ENCODE measurements at regions not wholly inside any gene's neighbourhood (a gene's known extent, or its start where the extent isn't known, plus 50 kb on each side); places are given as distances from the start of the nearest gene placed in this dataset.

DNA sequence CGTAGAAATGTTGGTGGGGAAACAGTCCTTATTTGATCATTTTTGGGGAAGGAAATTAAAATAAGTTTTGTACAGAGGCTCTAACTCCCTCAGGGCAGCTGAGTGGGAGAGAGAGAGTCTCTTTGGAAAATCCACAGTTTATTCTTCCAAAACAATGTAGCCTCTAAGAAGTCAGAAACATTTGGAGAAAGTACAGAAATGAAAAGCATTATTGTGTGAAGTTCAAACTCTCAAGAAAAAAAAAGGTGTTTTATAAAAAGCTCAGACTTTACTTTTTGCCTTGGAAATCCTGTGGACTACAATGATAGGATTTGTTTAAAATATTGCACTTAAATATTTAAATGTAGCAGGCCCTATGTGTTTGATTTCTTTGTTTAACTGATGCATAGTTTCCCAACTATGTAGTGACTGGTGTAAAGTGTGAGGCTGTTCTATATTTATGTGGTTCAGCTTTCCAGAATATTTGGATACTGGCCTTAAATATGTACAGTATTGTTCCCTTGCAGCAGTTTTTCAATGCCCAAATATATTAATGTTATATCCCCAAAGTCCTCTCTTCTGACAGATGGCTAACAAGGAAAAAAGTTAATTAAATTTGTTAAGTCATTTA is 82.0 kb upstream of the OTOGL start:
- TF ChIP-seq RAD21 (IDR thresholded peaks at IDR 0.05 in 1 of 2, conservative IDR thresholded peaks at IDR 0.05 in 1 of 2; ENCODE audit: low read depth in 2 of 2, low read length in 2 of 2) (no peak), PHF8 (conservative IDR thresholded peaks at IDR 0.05; ENCODE audit: low read depth, low read length) (no peak), POLR2AphosphoS5 (IDR thresholded peaks at IDR 0.05; ENCODE audit: low read depth, low read length) (no peak), RNF2 (IDR thresholded peaks at IDR 0.05; ENCODE audit: borderline replicate concordance, low read depth, low read length, missing control alignments, poor library complexity, severe bottlenecking) (no peak), ASH2L (IDR thresholded peaks at IDR 0.05; ENCODE audit: low read length) (no peak), HDAC2 (IDR thresholded peaks at IDR 0.05; ENCODE audit: borderline replicate concordance in 1 of 2, low read depth in 2 of 2, low read length in 2 of 2) (no peak)
- TF ChIP-seq, protein P1, sequence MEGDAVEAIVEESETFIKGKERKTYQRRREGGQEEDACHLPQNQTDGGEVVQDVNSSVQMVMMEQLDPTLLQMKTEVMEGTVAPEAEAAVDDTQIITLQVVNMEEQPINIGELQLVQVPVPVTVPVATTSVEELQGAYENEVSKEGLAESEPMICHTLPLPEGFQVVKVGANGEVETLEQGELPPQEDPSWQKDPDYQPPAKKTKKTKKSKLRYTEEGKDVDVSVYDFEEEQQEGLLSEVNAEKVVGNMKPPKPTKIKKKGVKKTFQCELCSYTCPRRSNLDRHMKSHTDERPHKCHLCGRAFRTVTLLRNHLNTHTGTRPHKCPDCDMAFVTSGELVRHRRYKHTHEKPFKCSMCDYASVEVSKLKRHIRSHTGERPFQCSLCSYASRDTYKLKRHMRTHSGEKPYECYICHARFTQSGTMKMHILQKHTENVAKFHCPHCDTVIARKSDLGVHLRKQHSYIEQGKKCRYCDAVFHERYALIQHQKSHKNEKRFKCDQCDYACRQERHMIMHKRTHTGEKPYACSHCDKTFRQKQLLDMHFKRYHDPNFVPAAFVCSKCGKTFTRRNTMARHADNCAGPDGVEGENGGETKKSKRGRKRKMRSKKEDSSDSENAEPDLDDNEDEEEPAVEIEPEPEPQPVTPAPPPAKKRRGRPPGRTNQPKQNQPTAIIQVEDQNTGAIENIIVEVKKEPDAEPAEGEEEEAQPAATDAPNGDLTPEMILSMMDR (IDR thresholded peaks at IDR 0.05; ENCODE audit: control extremely low read depth in 1 of 3, insufficient read depth in 1 of 3, low read depth in 1 of 3, low read length in 3 of 3): no peak
